ENCODE measurements at regions not wholly inside any gene's neighbourhood (a gene's known extent, or its start where the extent isn't known, plus 50 kb on each side); places are given as distances from the start of the nearest gene placed in this dataset.
"Not testable (repeated sequence)": the region's sequence is repeated elsewhere in the genome, so short reads cannot be mapped to it uniquely, and the experiment has no call there.

GRCh38 chr4:151495612-151496011 lies 86.6 kb downstream of the FHIP1A start:
- DNase-seq; H2AFZ ChIP-seq (ENCODE audit: low read length); H3K4me1 ChIP-seq (ENCODE audit: low read length); H3K27ac ChIP-seq (ENCODE audit: low read length); H3K9ac ChIP-seq (ENCODE audit: low read length); H3K9me2 ChIP-seq (replicated peaks; ENCODE audit: insufficient read depth, low read length); H3K4me3 ChIP-seq (ENCODE audit: low read length); H3K9me3 ChIP-seq (ENCODE audit: low read length); H3K36me3 ChIP-seq (ENCODE audit: insufficient read depth, low read length); H3K79me2 ChIP-seq (ENCODE audit: low read length); H3K4me2 ChIP-seq (ENCODE audit: low read depth, low read length, poor library complexity, severe bottlenecking); H4K20me1 ChIP-seq (ENCODE audit: insufficient read depth, low read depth, low read length); H3K27me3 ChIP-seq (ENCODE audit: low read length): not testable (repeated sequence)

GRCh38 chr4:151511548-151511947 lies 102.6 kb downstream of the FHIP1A start:
- not testable (repeated sequence) for H3K4me1 ChIP-seq (ENCODE audit: low read length); H3K9me2 ChIP-seq (replicated peaks; ENCODE audit: insufficient read depth, low read length); H3K9ac ChIP-seq (ENCODE audit: low read length); H2AFZ ChIP-seq (ENCODE audit: low read length); H3K9me3 ChIP-seq (ENCODE audit: low read length); H3K4me3 ChIP-seq (ENCODE audit: low read length); H3K27ac ChIP-seq (ENCODE audit: low read length); H3K79me2 ChIP-seq (ENCODE audit: low read length); H3K27me3 ChIP-seq (ENCODE audit: low read length); DNase-seq; H4K20me1 ChIP-seq (ENCODE audit: insufficient read depth, low read depth, low read length); H3K4me2 ChIP-seq (ENCODE audit: low read depth, low read length, poor library complexity, severe bottlenecking); H3K36me3 ChIP-seq (ENCODE audit: insufficient read depth, low read length)

- no peaks in the 10 kb centered on the region for H3K79me2 ChIP-seq (ENCODE audit: low read length)
These were observed 108.9 kb downstream of the FHIP1A start for GRCh38 chr4:151517896-151518295.

GRCh38 chr4:151518359-151518758 lies 109.4 kb downstream of the FHIP1A start:
- Histone ChIP-seq H3K9me3 (ENCODE audit: low read length) (no peaks in the 10 kb centered on the region), H3K9me2 (replicated peaks; ENCODE audit: insufficient read depth, low read length) (no peaks in the 10 kb centered on the region), H3K4me1 (ENCODE audit: low read length) (no peaks in the 10 kb centered on the region), H3K4me3 (ENCODE audit: low read length) (no peak overlapping the region), H3K36me3 (ENCODE audit: insufficient read depth, low read length) (no peaks in the 10 kb centered on the region), H3K27ac (ENCODE audit: low read length) (no peak overlapping the region), H3K9ac (ENCODE audit: low read length) (no peak overlapping the region), H3K27me3 (ENCODE audit: low read length) (no peaks in the 10 kb centered on the region), H3K4me2 (ENCODE audit: low read depth, low read length, poor library complexity, severe bottlenecking) (no peak overlapping the region), H2AFZ (ENCODE audit: low read length) (no peak overlapping the region), H3K79me2 (ENCODE audit: low read length) (no peaks in the 10 kb centered on the region), H4K20me1 (ENCODE audit: insufficient read depth, low read depth, low read length) (no peaks in the 10 kb centered on the region)
- no peak for DNase-seq

More at GRCh38 chr4:151517896-151518295, 108.9 kb downstream of the FHIP1A start:
- Histone ChIP-seq H3K4me1 (ENCODE audit: low read length) (no peaks in the 10 kb centered on the region), H3K27me3 (ENCODE audit: low read length) (no peaks in the 10 kb centered on the region), H3K36me3 (ENCODE audit: insufficient read depth, low read length) (no peaks in the 10 kb centered on the region), H2AFZ (ENCODE audit: low read length) (no peak overlapping the region), H3K9me2 (replicated peaks; ENCODE audit: insufficient read depth, low read length) (no peaks in the 10 kb centered on the region), H4K20me1 (ENCODE audit: insufficient read depth, low read depth, low read length) (no peaks in the 10 kb centered on the region), H3K4me2 (ENCODE audit: low read depth, low read length, poor library complexity, severe bottlenecking) (no peak overlapping the region), H3K9ac (ENCODE audit: low read length) (no peak overlapping the region), H3K9me3 (ENCODE audit: low read length) (no peaks in the 10 kb centered on the region), H3K27ac (ENCODE audit: low read length) (no peak overlapping the region), H3K4me3 (ENCODE audit: low read length) (no peak overlapping the region)
- no peak for DNase-seq

GRCh38 chr4:151519728-151520415 lies 110.9 kb downstream of the FHIP1A start:
- Histone ChIP-seq H2AFZ (ENCODE audit: low read length) (no peak overlapping the region), H3K27ac (ENCODE audit: low read length) (no peak overlapping the region), H3K9me3 (ENCODE audit: low read length) (no peaks in the 10 kb centered on the region), H3K4me1 (ENCODE audit: low read length) (no peaks in the 10 kb centered on the region), H3K4me2 (ENCODE audit: low read depth, low read length, poor library complexity, severe bottlenecking) (no peak overlapping the region), H3K36me3 (ENCODE audit: insufficient read depth, low read length) (no peaks in the 10 kb centered on the region), H4K20me1 (ENCODE audit: insufficient read depth, low read depth, low read length) (no peaks in the 10 kb centered on the region), H3K4me3 (ENCODE audit: low read length) (no peak overlapping the region), H3K79me2 (ENCODE audit: low read length) (no peaks in the 10 kb centered on the region), H3K9ac (ENCODE audit: low read length) (no peak overlapping the region), H3K9me2 (replicated peaks; ENCODE audit: insufficient read depth, low read length) (no peaks in the 10 kb centered on the region), H3K27me3 (ENCODE audit: low read length) (no peaks in the 10 kb centered on the region)
- DNase-seq = no peak

- Histone ChIP-seq H3K9me2 (replicated peaks; ENCODE audit: insufficient read depth, low read length) (no peaks in the 10 kb centered on the region), H3K9me3 (ENCODE audit: low read length) (no peaks in the 10 kb centered on the region)
These were observed 114.0 kb downstream of the FHIP1A start for GRCh38 chr4:151522866-151523519.

GRCh38 chr4:151524610-151525009 lies 115.6 kb downstream of the FHIP1A start:
- Histone ChIP-seq H3K9me3 (ENCODE audit: low read length) (no peaks in the 10 kb centered on the region), H3K4me2 (ENCODE audit: low read depth, low read length, poor library complexity, severe bottlenecking) (no peak overlapping the region), H4K20me1 (ENCODE audit: insufficient read depth, low read depth, low read length) (no peaks in the 10 kb centered on the region), H3K36me3 (ENCODE audit: insufficient read depth, low read length) (no peaks in the 10 kb centered on the region), H3K79me2 (ENCODE audit: low read length) (no peaks in the 10 kb centered on the region), H3K4me3 (ENCODE audit: low read length) (no peak overlapping the region), H2AFZ (ENCODE audit: low read length) (no peak overlapping the region), H3K9me2 (replicated peaks; ENCODE audit: insufficient read depth, low read length) (no peaks in the 10 kb centered on the region), H3K9ac (ENCODE audit: low read length) (no peak overlapping the region), H3K27ac (ENCODE audit: low read length) (no peak overlapping the region), H3K27me3 (ENCODE audit: low read length) (no peaks in the 10 kb centered on the region), H3K4me1 (ENCODE audit: low read length) (no peaks in the 10 kb centered on the region)
- DNase-seq = no peak

More at GRCh38 chr4:151522866-151523519, 114.0 kb downstream of the FHIP1A start:
- no peak for DNase-seq
- H3K27ac ChIP-seq (ENCODE audit: low read length) = no peak overlapping the region
- H2AFZ ChIP-seq (ENCODE audit: low read length) = no peak overlapping the region
- no peaks in the 10 kb centered on the region for H3K79me2 ChIP-seq (ENCODE audit: low read length)
- no peak overlapping the region for H3K4me3 ChIP-seq (ENCODE audit: low read length)
- H3K27me3 ChIP-seq (ENCODE audit: low read length) = no peaks in the 10 kb centered on the region
- H3K4me1 ChIP-seq (ENCODE audit: low read length) = no peaks in the 10 kb centered on the region
- H3K36me3 ChIP-seq (ENCODE audit: insufficient read depth, low read length) = no peaks in the 10 kb centered on the region
- no peak overlapping the region for H3K4me2 ChIP-seq (ENCODE audit: low read depth, low read length, poor library complexity, severe bottlenecking)
- H4K20me1 ChIP-seq (ENCODE audit: insufficient read depth, low read depth, low read length) = no peaks in the 10 kb centered on the region
- no peak overlapping the region for H3K9ac ChIP-seq (ENCODE audit: low read length)

- not testable (repeated sequence) for H3K9ac ChIP-seq (ENCODE audit: low read length); H3K9me2 ChIP-seq (replicated peaks; ENCODE audit: insufficient read depth, low read length); H3K4me3 ChIP-seq (ENCODE audit: low read length); H2AFZ ChIP-seq (ENCODE audit: low read length); DNase-seq; H3K27me3 ChIP-seq (ENCODE audit: low read length); H3K27ac ChIP-seq (ENCODE audit: low read length); H4K20me1 ChIP-seq (ENCODE audit: insufficient read depth, low read depth, low read length); H3K79me2 ChIP-seq (ENCODE audit: low read length); H3K36me3 ChIP-seq (ENCODE audit: insufficient read depth, low read length); H3K4me1 ChIP-seq (ENCODE audit: low read length); H3K4me2 ChIP-seq (ENCODE audit: low read depth, low read length, poor library complexity, severe bottlenecking); H3K9me3 ChIP-seq (ENCODE audit: low read length)
These were observed 117.5 kb downstream of the FHIP1A start for GRCh38 chr4:151526489-151526888.

All from Karpas-422 (cell line).